Karpas-422 (cell line): ENCODE measurements at regions not wholly inside any gene's neighbourhood (a gene's known extent, or its start where the extent isn't known, plus 50 kb on each side); places are given as distances from the start of the nearest gene placed in this dataset.
"Not testable (repeated sequence)": the region's sequence is repeated elsewhere in the genome, so short reads cannot be mapped to it uniquely, and the experiment has no call there.

Experiments used
- DNase-seq: peaks from one replicate; pipeline ENCODE4 v3.0.0-alpha.2; 2015
- H2AFZ ChIP-seq: fragments of 200-600 bp; sonication (generic); 2 replicates; pipeline ENCODE4 v1.6.1; 2014; ENCODE audit warnings: antibody characterized with exemption, low read length, mixed read lengths
- H3K27ac ChIP-seq: fragments of 200-600 bp; sonication (generic); 2 replicates; pipeline ENCODE4 v1.5.1; 2014; ENCODE audit warnings: mild to moderate bottlenecking, low read length, moderate library complexity
- H3K27me3 ChIP-seq: fragments of 200-600 bp; sonication (generic); 2 replicates; pipeline ENCODE4 v1.6.1; 2014; ENCODE audit warnings: low read length, mixed read lengths
- H3K36me3 ChIP-seq: fragments of 200-600 bp; sonication (generic); 2 replicates; pipeline ENCODE4 v1.6.1; 2014; ENCODE audit warnings: low read length, mixed read lengths; ENCODE audit not compliant: insufficient read depth
- H3K4me1 ChIP-seq: fragments of 200-600 bp; sonication (generic); 2 replicates; pipeline ENCODE4 v1.6.1; 2014; ENCODE audit warnings: mild to moderate bottlenecking, low read length, mixed read lengths
- H3K4me2 ChIP-seq: fragments of 200-600 bp; sonication (generic); 2 replicates; pipeline ENCODE4 v1.6.1; 2014; ENCODE audit warnings: low read length, low read depth, mild to moderate bottlenecking; ENCODE audit not compliant: poor library complexity, severe bottlenecking
- H3K4me3 ChIP-seq: fragments of 200-600 bp; sonication (generic); 2 replicates; pipeline ENCODE4 v1.5.1; 2014; ENCODE audit warnings: mild to moderate bottlenecking, antibody characterized with exemption, low read length, mixed read lengths
- H3K79me2 ChIP-seq: fragments of 200-600 bp; sonication (generic); 2 replicates; pipeline ENCODE4 v1.6.1; 2014; ENCODE audit warnings: mild to moderate bottlenecking, low read length, mixed read lengths
- H3K9ac ChIP-seq: fragments of 200-600 bp; sonication (generic); 2 replicates; pipeline ENCODE4 v1.6.0; 2014; ENCODE audit warnings: low read length
- H3K9me2 ChIP-seq: fragments of 200-600 bp; sonication (generic), shearing (Covaris generic); replicated peaks from 2 replicates; pipeline ENCODE4 v1.6.0; 2014; ENCODE audit warnings: mild to moderate bottlenecking, low read length, moderate library complexity; ENCODE audit not compliant: insufficient read depth
- H3K9me3 ChIP-seq: fragments of 300-700, 200-600 bp; sonication (generic); 2 replicates; pipeline ENCODE4 v1.6.1; 2014; ENCODE audit warnings: low read length, mixed read lengths
- H4K20me1 ChIP-seq: fragments of 200-600 bp; sonication (generic); 2 replicates; pipeline ENCODE4 v1.6.1; 2014; ENCODE audit warnings: mild to moderate bottlenecking, antibody characterized with exemption, low read length, low read depth; ENCODE audit not compliant: insufficient read depth

GRCh38 chr13:65265988-65266387, 1964.1 kb downstream of the PCDH9 start:
- Histone ChIP-seq H3K79me2 (no peaks in the 10 kb centered on the region), H3K9ac (no peak overlapping the region), H3K27me3 (no peaks in the 10 kb centered on the region), H4K20me1 (no peaks in the 10 kb centered on the region), H2AFZ (no peak overlapping the region), H3K4me2 (no peak overlapping the region), H3K27ac (no peak overlapping the region), H3K4me3 (no peak overlapping the region), H3K4me1 (peaks cover 4% of the 10 kb centered on the region; the same call in 1 of the 2 replicates), H3K36me3 (no peaks in the 10 kb centered on the region), H3K9me2 (no peaks in the 10 kb centered on the region), H3K9me3 (peaks cover 6% of the 10 kb centered on the region; the same call in 1 of the 2 replicates)
- DNase-seq, result no peak

GRCh38 chr13:65264066-65264465, 1966.1 kb downstream of the PCDH9 start:
- peaks cover 6% of the 10 kb centered on the region; the same call in 1 of the 2 replicates for H3K9me3 ChIP-seq
- no peaks in the 10 kb centered on the region for H3K27me3 ChIP-seq
- H3K4me2 ChIP-seq, result no peak overlapping the region
- no peaks in the 10 kb centered on the region for H3K36me3 ChIP-seq
- no peaks in the 10 kb centered on the region for H4K20me1 ChIP-seq
- peaks cover 9% of the 10 kb centered on the region; the same call in 1 of the 2 replicates for H3K4me1 ChIP-seq
- H2AFZ ChIP-seq, result no peak overlapping the region
- no peaks in the 10 kb centered on the region for H3K79me2 ChIP-seq
- H3K9me2 ChIP-seq, result no peaks in the 10 kb centered on the region
- no peak overlapping the region for H3K4me3 ChIP-seq
- H3K9ac ChIP-seq, result no peak overlapping the region
- DNase-seq, result no peak
- no peak overlapping the region for H3K27ac ChIP-seq

DNA sequence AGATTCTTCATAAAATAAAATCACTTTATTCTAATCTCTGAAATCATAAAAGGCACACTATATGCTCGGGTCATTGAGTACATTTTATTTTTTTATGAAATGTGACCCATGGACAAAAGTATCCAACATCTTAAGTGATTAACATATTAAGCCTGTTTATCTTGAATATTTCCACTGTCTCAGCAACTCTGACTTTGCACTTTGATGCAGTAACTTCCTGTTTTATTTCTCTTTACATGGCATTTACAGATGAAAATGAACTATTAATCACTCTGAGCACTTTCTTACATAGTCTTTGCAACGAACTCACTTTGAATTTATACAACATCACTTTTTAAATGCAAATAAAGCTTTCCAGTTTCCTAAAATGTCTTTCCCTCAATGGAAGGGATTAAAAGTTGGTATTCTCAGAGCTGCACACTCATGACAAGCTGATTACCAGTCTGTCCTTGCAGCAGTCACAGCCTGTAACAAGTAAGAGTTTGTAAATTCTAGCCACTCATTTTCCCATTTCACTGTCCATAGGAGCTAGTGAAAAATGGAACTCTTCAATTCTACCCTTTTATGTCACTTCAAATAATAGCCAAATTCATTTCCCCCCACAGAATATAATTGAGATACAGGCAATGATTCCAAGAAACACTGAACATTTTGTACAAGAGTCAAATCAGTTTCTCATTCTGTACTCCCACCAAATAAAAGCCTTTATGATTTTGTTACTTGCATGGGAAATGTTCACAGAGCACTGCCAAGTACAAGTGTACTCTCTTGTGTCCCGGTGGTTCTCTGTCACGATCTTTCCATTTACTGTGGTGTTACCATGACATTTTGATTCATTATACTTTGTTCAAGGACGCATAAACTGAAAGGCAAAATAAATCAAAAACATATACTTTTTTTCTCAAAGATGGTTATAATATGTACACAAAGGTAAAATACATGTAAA, 1968.9 kb downstream of the PCDH9 start:
- peak overlapping the region; percentile 33 for H3K4me2 ChIP-seq
- no peak overlapping the region for H3K9ac ChIP-seq
- H4K20me1 ChIP-seq, result no peaks in the 10 kb centered on the region
- H3K9me3 ChIP-seq, result peaks cover 6% of the 10 kb centered on the region; the same call in 1 of the 2 replicates
- no peaks in the 10 kb centered on the region for H3K79me2 ChIP-seq
- no peaks in the 10 kb centered on the region for H3K27me3 ChIP-seq
- H3K36me3 ChIP-seq, result no peaks in the 10 kb centered on the region
- 0 out of 2 replicates have a peak overlapping the region, but pooled peaks have one; percentile 9 for H3K4me3 ChIP-seq
- peaks cover 9% of the 10 kb centered on the region; the same call in 1 of the 2 replicates for H3K4me1 ChIP-seq
- peak; percentile 44 for DNase-seq
- H2AFZ ChIP-seq, result peak overlapping the region; percentile 27
- H3K27ac ChIP-seq, result no peak overlapping the region
- H3K9me2 ChIP-seq, result no peaks in the 10 kb centered on the region

DNA sequence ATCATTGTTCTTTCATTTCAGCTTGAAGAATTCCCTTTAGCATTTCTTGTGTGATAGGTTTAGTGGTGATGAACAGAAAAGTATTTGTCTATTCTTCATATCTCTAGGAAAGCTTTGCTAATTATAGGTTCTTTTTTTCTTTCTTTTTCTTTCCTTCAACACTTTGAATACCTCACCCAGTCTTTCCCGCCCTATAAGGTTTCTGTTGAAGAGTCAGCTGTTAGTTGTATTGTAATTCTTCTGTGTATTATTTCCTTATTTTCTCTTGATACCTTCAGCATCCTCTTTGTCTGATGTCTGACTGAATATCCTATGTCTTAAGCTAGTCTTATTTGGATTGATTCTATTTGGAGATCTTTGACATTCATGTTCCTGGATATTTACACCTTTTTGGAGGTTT, 1989.4 kb downstream of the PCDH9 start:
- Histone ChIP-seq H3K4me2 (no peak overlapping the region), H3K9me2 (no peaks in the 10 kb centered on the region), H3K9me3 (peaks cover 10% of the 10 kb centered on the region), H3K9ac (no peak overlapping the region), H3K4me1 (no peaks in the 10 kb centered on the region), H3K27ac (no peak overlapping the region), H3K36me3 (no peaks in the 10 kb centered on the region), H4K20me1 (no peaks in the 10 kb centered on the region), H3K79me2 (no peaks in the 10 kb centered on the region), H3K4me3 (no peak overlapping the region), H3K27me3 (no peaks in the 10 kb centered on the region), H2AFZ (peak overlapping the region; percentile 43; the same call in 1 of the 2 replicates)
- no peak for DNase-seq

GRCh38 chr13:65236841-65237418, 1993.2 kb downstream of the PCDH9 start:
- Histone ChIP-seq H3K9me3 (peaks cover 11% of the 10 kb centered on the region), H2AFZ (no peak overlapping the region), H3K4me3 (no peak overlapping the region), H3K79me2 (no peaks in the 10 kb centered on the region), H3K27me3 (no peaks in the 10 kb centered on the region), H3K9me2 (no peaks in the 10 kb centered on the region), H3K4me1 (no peaks in the 10 kb centered on the region), H3K9ac (no peak overlapping the region), H3K27ac (no peak overlapping the region), H4K20me1 (no peaks in the 10 kb centered on the region), H3K36me3 (no peaks in the 10 kb centered on the region), H3K4me2 (no peak overlapping the region)
- DNase-seq, result no peak

- H3K4me3 ChIP-seq, result no peak overlapping the region
- DNase-seq, result no peak
- peaks cover 10% of the 10 kb centered on the region; the same call in 1 of the 2 replicates for H3K9me3 ChIP-seq
- H4K20me1 ChIP-seq, result no peaks in the 10 kb centered on the region
- H3K4me1 ChIP-seq, result no peaks in the 10 kb centered on the region
- no peak overlapping the region for H3K27ac ChIP-seq
- H3K9ac ChIP-seq, result no peak overlapping the region
- H3K4me2 ChIP-seq, result no peak overlapping the region
- H3K9me2 ChIP-seq, result no peaks in the 10 kb centered on the region
- peak overlapping the region; percentile 66; the same call in 1 of the 2 replicates for H2AFZ ChIP-seq
- no peaks in the 10 kb centered on the region for H3K36me3 ChIP-seq
- no peaks in the 10 kb centered on the region for H3K27me3 ChIP-seq
- H3K79me2 ChIP-seq, result no peaks in the 10 kb centered on the region
Observed at GRCh38 chr13:65217471-65217995, 2012.6 kb downstream of the PCDH9 start.

GRCh38 chr13:65202845-65203244, 2027.3 kb downstream of the PCDH9 start:
- not testable (repeated sequence) for H3K9me3 ChIP-seq, H3K27me3 ChIP-seq, H3K27ac ChIP-seq, H3K9ac ChIP-seq, H3K4me2 ChIP-seq, H3K4me3 ChIP-seq, H3K36me3 ChIP-seq, H3K9me2 ChIP-seq, H3K79me2 ChIP-seq, H3K4me1 ChIP-seq, H4K20me1 ChIP-seq, H2AFZ ChIP-seq
- DNase-seq, result peak; percentile 59

DNA sequence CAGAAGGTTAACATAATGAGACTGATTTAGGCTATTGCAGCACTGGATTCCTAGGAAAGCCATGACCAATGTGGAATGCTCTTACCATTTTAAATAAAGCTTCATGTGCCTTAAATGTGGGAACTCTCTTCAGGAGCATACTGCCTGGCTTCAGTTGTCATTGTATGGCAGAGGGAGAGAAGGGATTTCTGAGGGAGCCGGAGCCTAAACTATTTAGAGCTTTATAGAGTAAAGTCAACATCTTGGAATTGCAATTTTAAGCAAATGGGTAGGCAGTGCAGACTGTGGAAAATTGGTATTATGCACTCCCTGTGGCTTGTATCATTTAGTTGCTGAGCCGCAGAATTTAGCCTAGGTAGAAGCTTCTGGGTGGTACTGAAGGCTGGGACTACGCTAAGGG, 2041.4 kb downstream of the PCDH9 start:
- Histone ChIP-seq H3K4me1 (no peaks in the 10 kb centered on the region), H3K27me3 (no peaks in the 10 kb centered on the region), H4K20me1 (no peaks in the 10 kb centered on the region), H3K36me3 (no peaks in the 10 kb centered on the region), H3K4me3 (no peak overlapping the region), H3K9me3 (peaks cover 3% of the 10 kb centered on the region; the same call in 1 of the 2 replicates), H2AFZ (no peak overlapping the region), H3K27ac (no peak overlapping the region), H3K9me2 (no peaks in the 10 kb centered on the region), H3K79me2 (no peaks in the 10 kb centered on the region), H3K4me2 (no peak overlapping the region), H3K9ac (no peak overlapping the region)
- DNase-seq, result no peak
